ENCODE measurements at regions not wholly inside any gene's neighbourhood (a gene's known extent, or its start where the extent isn't known, plus 50 kb on each side); places are given as distances from the start of the nearest gene placed in this dataset.

DNA sequence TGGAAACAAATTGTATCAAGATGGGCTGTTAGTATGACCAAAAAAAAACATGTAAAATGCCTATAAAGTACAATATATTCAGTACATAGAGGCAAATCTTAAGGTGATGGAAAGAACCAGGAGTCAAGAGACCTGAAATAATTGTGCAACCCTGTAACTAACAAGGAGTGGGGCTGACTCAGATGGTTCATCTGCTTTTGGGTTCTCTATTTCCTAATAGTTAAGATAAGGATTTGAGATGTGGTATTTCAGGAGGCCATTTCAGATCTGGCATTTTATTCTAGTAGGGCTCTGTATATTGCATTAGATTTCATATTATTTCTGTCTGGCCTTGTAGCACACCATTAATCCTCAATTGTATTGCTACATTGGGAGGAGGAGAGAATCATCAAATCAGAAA lies 268.4 kb downstream of the HS3ST1 start:
- no peak for DNase-seq
- Histone ChIP-seq H3K9me3 (ENCODE audit: control insufficient read depth, insufficient read depth, low read length) (0 out of 2 replicates have a peak, but pooled peaks cover 2% of the 10 kb centered on the region), H3K27me3 (ENCODE audit: control insufficient read depth, insufficient read depth, low read length) (no peaks in the 10 kb centered on the region), H2AFZ (replicated peaks; ENCODE audit: low read length, poor library complexity) (no peak overlapping the region), H2BK5ac (ENCODE audit: low read depth, low read length, poor library complexity, severe bottlenecking) (no peak overlapping the region), H2BK20ac (ENCODE audit: low read depth, low read length) (no peak overlapping the region), H2BK120ac (ENCODE audit: low read depth, low read length) (no peak overlapping the region), H2BK15ac (ENCODE audit: low read depth, low read length) (no peak overlapping the region), H2AK9ac (replicated peaks; ENCODE audit: low read depth, low read length, poor library complexity) (no peak overlapping the region), H3K56ac (ENCODE audit: extremely low read depth, insufficient read depth, low read length) (no peak overlapping the region), H4K8ac (ENCODE audit: low read depth in 2 of 2, low read length in 2 of 2) (no peak overlapping the region), H3K18ac (ENCODE audit: low read depth, low read length) (no peak overlapping the region), H3K9me1 (ENCODE audit: insufficient read depth, low read length) (no peaks in the 10 kb centered on the region), H3K79me1 (ENCODE audit: low read depth in 1 of 2, low read length in 2 of 2) (no peaks in the 10 kb centered on the region), H3K36me3 (ENCODE audit: control insufficient read depth, insufficient read depth, low read length) (no peaks in the 10 kb centered on the region), H3K27ac (ENCODE audit: insufficient read depth, low read length) (no peak overlapping the region), H3K23ac (ENCODE audit: low read depth, low read length) (no peak overlapping the region), H3K4me1 (ENCODE audit: control insufficient read depth, insufficient read depth, low read length) (no peaks in the 10 kb centered on the region), H3K4me3 (ENCODE audit: insufficient read depth, low read depth, low read length) (no peak overlapping the region), H3K9ac (ENCODE audit: low read depth, low read length) (no peak overlapping the region), H4K5ac (ENCODE audit: low read depth, low read length) (no peak overlapping the region), H3K4ac (ENCODE audit: low read depth, low read length) (no peak overlapping the region), H4K91ac (ENCODE audit: insufficient read depth, low read depth, low read length) (no peak overlapping the region), H3K14ac (replicated peaks; ENCODE audit: low read depth, low read length) (no peak overlapping the region), H4K20me1 (ENCODE audit: insufficient read depth, low read length) (no peaks in the 10 kb centered on the region), H3K4me2 (ENCODE audit: low read depth, low read length) (no peak overlapping the region), H2AK5ac (ENCODE audit: low read depth, low read length) (no peak overlapping the region)
- no TSS peak for BruUV-seq (replicated peaks)
- no peak for ATAC-seq (ENCODE audit: low read depth)
- in situ Hi-C loops (cut with MboI; ENCODE audit: low sequenced_read_pairs) (no loop called here), dilution Hi-C loops (cut with HindIII; ENCODE audit: low sequenced_read_pairs, unreplicated experiment) (no loop called here), intact Hi-C loops (cut with micrococcal nuclease) (no loop called here)
- ChIA-PET POLR2A (ENCODE audit: unreplicated experiment) (no interaction called here), CTCF (interaction anchor here (0.6 kb wide), 1 partner anchor 507 kb away, joined by 5 read pairs; no protein-coding TSS in a partner anchor)
- TF ChIP-seq, protein P1, sequence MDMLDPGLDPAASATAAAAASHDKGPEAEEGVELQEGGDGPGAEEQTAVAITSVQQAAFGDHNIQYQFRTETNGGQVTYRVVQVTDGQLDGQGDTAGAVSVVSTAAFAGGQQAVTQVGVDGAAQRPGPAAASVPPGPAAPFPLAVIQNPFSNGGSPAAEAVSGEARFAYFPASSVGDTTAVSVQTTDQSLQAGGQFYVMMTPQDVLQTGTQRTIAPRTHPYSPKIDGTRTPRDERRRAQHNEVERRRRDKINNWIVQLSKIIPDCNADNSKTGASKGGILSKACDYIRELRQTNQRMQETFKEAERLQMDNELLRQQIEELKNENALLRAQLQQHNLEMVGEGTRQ (IDR thresholded peaks at IDR 0.05; ENCODE audit: low read depth, low read length), result no peak
- no peak for TF ChIP-seq RAD21 (IDR thresholded peaks at IDR 0.05; ENCODE audit: low read length)

Data from IMR-90 (cell line).